ENCODE measurements at regions not wholly inside any gene's neighbourhood (a gene's known extent, or its start where the extent isn't known, plus 50 kb on each side); places are given as distances from the start of the nearest gene placed in this dataset.

- no peaks in the 10 kb centered on the region for H3K36me3 ChIP-seq (ENCODE audit: control insufficient read depth in 2 of 4, insufficient read depth in 4 of 4, low read length in 3 of 4)
- no peak overlapping the region for H2AK5ac ChIP-seq (ENCODE audit: low read depth, low read length)
- H3K18ac ChIP-seq (ENCODE audit: extremely low read depth, low read length), result no peak overlapping the region
- H2BK20ac ChIP-seq (ENCODE audit: low read length), result no peak overlapping the region
- CTCF ChIA-PET (ENCODE audit: partially characterized antibody), result interaction anchor here (0.6 to 2.6 kb wide), 10 partner anchors 13 to 617 kb away, joined by 3 to 6 read pairs (median 3); no protein-coding TSS in a partner anchor
- no peaks in the 10 kb centered on the region for H3K79me1 ChIP-seq (ENCODE audit: low read depth, low read length)
- no peak overlapping the region for H3K23ac ChIP-seq (ENCODE audit: insufficient read length)
- H3K23me2 ChIP-seq (ENCODE audit: low read depth, low read length), result no peaks in the 10 kb centered on the region
- H3K14ac ChIP-seq (ENCODE audit: insufficient read length), result no peak overlapping the region
- H2BK15ac ChIP-seq (ENCODE audit: low read length), result no peak overlapping the region
- H4K8ac ChIP-seq (ENCODE audit: extremely low read depth, insufficient read depth, low read length), result no peak overlapping the region
- no peak overlapping the region for H3K9ac ChIP-seq (replicated peaks in 1 of 4; ENCODE audit: extremely low read depth in 1 of 4, low read depth in 3 of 4, low read length in 3 of 4)
- H3K27ac ChIP-seq (ENCODE audit: low read depth, low read length), result no peak overlapping the region
- no peak overlapping the region for H2BK120ac ChIP-seq (replicated peaks; ENCODE audit: low read depth, low read length)
- H2BK12ac ChIP-seq (ENCODE audit: low read depth, low read length), result no peak overlapping the region
- WGBS, 2 experiments (ENCODE audit: extremely low coverage in 1 of 2, insufficient coverage in 1 of 2, insufficient read length in 1 of 2, insufficient replicate concordance in 2 of 2, low coverage in 1 of 2, low lambda C conversion rate in 2 of 2, missing lambda C conversion rate in 1 of 2), result 70% methylated on average over 4 of the region's 4 CpGs; no CpG with 5 or more reads in 1 of the 2 experiments
- TF ChIP-seq RAD21 (IDR thresholded peaks at IDR 0.05 in 1 of 2, conservative IDR thresholded peaks at IDR 0.05 in 1 of 2; ENCODE audit: low read depth in 2 of 2, low read length in 2 of 2), result peak; percentile 29 to 49; a peak in 3 of 4 replicates
- peak in 2 of 3 experiments; percentile 47 to 68; a peak in 3 of 4 replicates for TF ChIP-seq CTCF (IDR thresholded peaks at IDR 0.05; ENCODE audit: control extremely low read depth in 1 of 3, insufficient read depth in 1 of 3, low read depth in 1 of 3, low read length in 3 of 3)
- TF ChIP-seq BACH1 (IDR thresholded peaks at IDR 0.05; ENCODE audit: low read length), result no peak
- no peak overlapping the region for H2AFZ ChIP-seq (ENCODE audit: low read length)
- POLR2A ChIA-PET (ENCODE audit: partially characterized antibody), result no interaction called here
- no peak overlapping the region for H4K5ac ChIP-seq (ENCODE audit: insufficient read length, low read depth, low read length)
- no peak overlapping the region for H3K4me2 ChIP-seq (ENCODE audit: insufficient read depth in 1 of 2, low read depth in 2 of 2, low read length in 2 of 2)
- H3K4me3 ChIP-seq (ENCODE audit: extremely low read depth in 1 of 4, insufficient read depth in 2 of 4, low read depth in 3 of 4, low read length in 4 of 4), result no peak overlapping the region
- peak; percentile 72 for FAIRE-seq
- H4K20me1 ChIP-seq (replicated peaks in 1 of 2; ENCODE audit: control insufficient read depth in 1 of 2, insufficient read depth in 2 of 2, low read length in 2 of 2), result no peaks in the 10 kb centered on the region
- H3K4me1 ChIP-seq (replicated peaks in 1 of 4; ENCODE audit: control insufficient read depth in 3 of 4, insufficient read depth in 4 of 4, low read length in 3 of 4), result peaks cover 0 to 5% (median 2%) of the 10 kb centered on the region in 4 experiments; a peak in 2 of 7 replicates
- no peak overlapping the region for H3K4ac ChIP-seq (replicated peaks; ENCODE audit: insufficient read length, low read depth, low read length)
- H3K79me2 ChIP-seq (ENCODE audit: control insufficient read depth in 1 of 2, insufficient read depth in 2 of 2, low read length in 2 of 2), result no peaks in the 10 kb centered on the region
- no peak overlapping the region for H2BK5ac ChIP-seq (ENCODE audit: low read depth, low read length)
- H4K91ac ChIP-seq (replicated peaks; ENCODE audit: insufficient read length, low read length), result no peak overlapping the region
- DNase-seq (ENCODE audit: low read depth in 1 of 2, low spot score in 2 of 2), result peak in 1 of 2 experiments; percentile 7
- H3K9me3 ChIP-seq (ENCODE audit: insufficient read depth in 2 of 2, low read depth in 1 of 2, low read length in 1 of 2), result no peaks in the 10 kb centered on the region
- H3K56ac ChIP-seq (replicated peaks; ENCODE audit: insufficient read length, low read depth, low read length), result no peak overlapping the region
- H3K27me3 ChIP-seq (replicated peaks in 1 of 4; ENCODE audit: control insufficient read depth in 3 of 4, extremely low read depth in 1 of 4, insufficient read depth in 3 of 4, low read length in 3 of 4), result no peaks in the 10 kb centered on the region
Measured at GRCh38 chr5:155772009-155772662, 554.8 kb upstream of the SGCD start.

Measured in H1 (cell line).